Erythroblast (primary cell): ENCODE measurements at regions not wholly inside any gene's neighbourhood (a gene's known extent, or its start where the extent isn't known, plus 50 kb on each side); places are given as distances from the start of the nearest gene placed in this dataset.

ENCODE experiments used
- GATA1 ChIP-seq: IDR thresholded peaks from 2 replicates; pipeline ENCODE4 v1.6.1; 2011; ENCODE audit warnings: low read depth, mild to moderate bottlenecking, control low read depth, low read length, moderate library complexity
- POLR2A ChIP-seq: IDR thresholded peaks from 2 replicates; pipeline ENCODE4 v1.6.1; 2011; ENCODE audit warnings: mild to moderate bottlenecking, low read length

DNA sequence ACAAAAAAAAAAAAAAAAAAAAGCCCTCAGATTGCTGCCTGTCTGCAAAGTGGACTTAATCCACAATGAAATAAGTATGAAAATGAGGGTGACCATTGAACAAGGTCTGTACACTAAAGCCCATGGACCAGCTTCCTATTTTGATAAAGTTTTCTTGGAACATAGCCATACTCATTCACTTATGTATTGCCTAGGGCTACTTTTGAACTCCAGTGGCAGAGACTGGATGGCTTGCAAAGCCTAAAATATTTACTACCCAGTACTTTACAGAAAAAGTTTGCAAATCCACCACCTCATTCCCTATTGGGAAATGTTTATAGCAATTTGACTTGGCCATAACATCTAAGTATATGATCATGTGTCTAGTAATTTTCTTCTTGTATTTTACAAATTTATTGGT lies 481.7 kb downstream of the NAF1 start:
- TF ChIP-seq POLR2A (no peak), GATA1 (no peak)
